NCI-H1694 treated with DMSO at 0.1 percent for 48 hours (cell line): ENCODE measurements at regions not wholly inside any gene's neighbourhood (a gene's known extent, or its start where the extent isn't known, plus 50 kb on each side); places are given as distances from the start of the nearest gene placed in this dataset.

Source experiments
- DNase-seq: peaks from one replicate; lab custom pipeline; 2025; lab: John Stamatoyannopoulos, UW

GRCh38 chr4:44120646-44121045 is 328.0 kb downstream of the KCTD8 start:
- no peak for DNase-seq

- no peak for DNase-seq
Observed at GRCh38 chr4:44121210-44121609, 327.4 kb downstream of the KCTD8 start.
